Gastroesophageal sphincter (tissue), 4 donors: ENCODE measurements at regions not wholly inside any gene's neighbourhood (a gene's known extent, or its start where the extent isn't known, plus 50 kb on each side); places are given as distances from the start of the nearest gene placed in this dataset.

Experiments used
- ATAC-seq: fragments of 150-250 bp; one replicate; pipeline ENCODE4 v1.9.1; 2016; ENCODE audit warnings: mild to moderate bottlenecking, moderate library complexity
- H3K27ac ChIP-seq, 4 donors: fragments of 200-600 bp; sonication (generic) in 3 of 4; 1 replicate in 3 of 4; 2 replicates in 1 of 4; pipeline ENCODE4 v1.5.1; 2016 to 2019
- H3K27me3 ChIP-seq: fragments of 200-600 bp; sonication (generic); one replicate; pipeline ENCODE4 v1.5.1; 2019
- H3K36me3 ChIP-seq, 2 donors: fragments of 200-600 bp; sonication (generic); one replicate each; pipeline ENCODE4 v1.5.1; 2019; ENCODE audit warnings: control low read depth in 1 of 2
- H3K4me1 ChIP-seq, 3 donors: fragments of 200-600 bp; sonication (generic); 1 replicate in 2 of 3; 2 replicates in 1 of 3; pipeline ENCODE4 v1.5.1; 2016 to 2019; ENCODE audit warnings: control low read depth in 2 of 3
- H3K4me3 ChIP-seq, 2 donors: fragments of 200-600 bp; sonication (generic); one replicate each; pipeline ENCODE4 v1.5.1; 2019; ENCODE audit warnings: mild to moderate bottlenecking in 1 of 2, moderate library complexity in 1 of 2
- H3K9me3 ChIP-seq, 3 donors: fragments of 200-600 bp; sonication (generic); one replicate each; pipeline ENCODE4 v1.5.1; 2017 to 2019; ENCODE audit warnings: control low read depth in 2 of 3
- EP300 ChIP-seq: sonication (generic); formaldehyde crosslinking; IDR thresholded peaks from one replicate; pipeline ENCODE4 v1.6.1; 2017; ENCODE audit warnings: antibody characterized with exemption, mild to moderate bottlenecking
- POLR2A ChIP-seq, 2 donors: fragments of 450-650 bp; IDR thresholded peaks; one replicate each; pipeline ENCODE4 v1.6.1; 2017; ENCODE audit warnings: antibody characterized with exemption in 2 of 2, mild to moderate bottlenecking in 2 of 2, moderate library complexity in 1 of 2
- POLR2AphosphoS5 ChIP-seq: sonication (generic); formaldehyde crosslinking; IDR thresholded peaks from one replicate; pipeline ENCODE4 v1.6.1; 2017; ENCODE audit warnings: antibody characterized with exemption
- WGBS, 2 donors: methylation state at CpG; one replicate each; pipeline ENCODE4 v1.1.5; 2018; ENCODE audit warnings: low coverage in 1 of 2; 5-methylcytosine and 5-hydroxymethylcytosine counted together
- TF ChIP-seq, protein P1 (sequence below), 4 experiments: fragments of 200-600 bp in 2 of 4; fragments of 450-650 bp in 2 of 4; sonication (generic) in 1 of 4; IDR thresholded peaks; one replicate each; pipeline ENCODE4 v1.5.1; 2017 to 2019; ENCODE audit warnings: antibody characterized with exemption in 4 of 4, mild to moderate bottlenecking in 2 of 4, moderate library complexity in 2 of 4

DNA sequence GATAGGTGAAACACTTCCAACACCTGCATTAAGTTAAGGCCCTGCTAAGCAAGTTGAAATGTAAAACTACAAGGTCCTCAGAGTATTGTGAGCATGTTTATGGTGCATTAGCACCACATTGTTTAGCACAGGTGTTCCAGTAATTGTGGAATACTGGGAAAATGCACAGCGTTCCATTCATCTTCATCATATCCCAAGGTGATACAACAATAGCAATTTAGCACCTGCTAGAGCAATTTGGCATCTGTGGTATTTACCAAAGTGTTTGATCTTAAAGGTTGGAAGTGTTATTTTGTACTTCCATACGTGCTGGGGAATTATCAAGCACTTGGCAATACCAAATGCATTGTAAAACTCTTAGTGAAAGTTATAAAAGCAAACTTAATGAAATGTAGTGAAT is 266.8 kb downstream of the CYLC2 start:
- Histone ChIP-seq H3K27ac (no peak overlapping the region), H3K4me1 (no peaks in the 10 kb centered on the region), H3K27me3 (no peaks in the 10 kb centered on the region), H3K4me3 (no peak overlapping the region), H3K36me3 (no peaks in the 10 kb centered on the region), H3K9me3 (no peaks in the 10 kb centered on the region)
- TF ChIP-seq, protein P1, sequence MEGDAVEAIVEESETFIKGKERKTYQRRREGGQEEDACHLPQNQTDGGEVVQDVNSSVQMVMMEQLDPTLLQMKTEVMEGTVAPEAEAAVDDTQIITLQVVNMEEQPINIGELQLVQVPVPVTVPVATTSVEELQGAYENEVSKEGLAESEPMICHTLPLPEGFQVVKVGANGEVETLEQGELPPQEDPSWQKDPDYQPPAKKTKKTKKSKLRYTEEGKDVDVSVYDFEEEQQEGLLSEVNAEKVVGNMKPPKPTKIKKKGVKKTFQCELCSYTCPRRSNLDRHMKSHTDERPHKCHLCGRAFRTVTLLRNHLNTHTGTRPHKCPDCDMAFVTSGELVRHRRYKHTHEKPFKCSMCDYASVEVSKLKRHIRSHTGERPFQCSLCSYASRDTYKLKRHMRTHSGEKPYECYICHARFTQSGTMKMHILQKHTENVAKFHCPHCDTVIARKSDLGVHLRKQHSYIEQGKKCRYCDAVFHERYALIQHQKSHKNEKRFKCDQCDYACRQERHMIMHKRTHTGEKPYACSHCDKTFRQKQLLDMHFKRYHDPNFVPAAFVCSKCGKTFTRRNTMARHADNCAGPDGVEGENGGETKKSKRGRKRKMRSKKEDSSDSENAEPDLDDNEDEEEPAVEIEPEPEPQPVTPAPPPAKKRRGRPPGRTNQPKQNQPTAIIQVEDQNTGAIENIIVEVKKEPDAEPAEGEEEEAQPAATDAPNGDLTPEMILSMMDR (IDR thresholded peaks at IDR 0.05) = no peak
- TF ChIP-seq EP300 (no peak), POLR2A (IDR thresholded peaks at IDR 0.05) (no peak), POLR2AphosphoS5 (no peak)
- WGBS, 2 donors = 49 to 57% methylated on average over 2 of the region's 2 CpGs
- no peak for ATAC-seq

DNA sequence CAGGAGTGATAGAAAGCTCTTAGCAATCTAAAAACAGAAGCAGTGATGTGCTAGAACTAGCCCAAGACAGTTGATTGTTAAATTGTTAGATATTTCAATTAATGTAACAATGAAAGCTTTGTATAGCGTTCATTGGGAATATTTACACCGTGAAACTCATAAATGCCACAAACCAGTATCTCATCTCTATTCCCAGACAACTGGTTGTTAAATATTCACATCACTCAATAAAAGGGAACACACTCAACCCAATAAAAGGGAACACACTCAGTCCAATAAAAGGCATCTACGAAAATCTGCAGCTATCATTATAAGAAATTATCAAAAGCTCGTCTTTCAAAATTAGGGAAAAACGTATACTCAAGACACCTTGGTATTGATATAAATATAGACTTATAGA is 270.9 kb downstream of the CYLC2 start:
- no peak for ATAC-seq
- H3K36me3 ChIP-seq = no peaks in the 10 kb centered on the region
- WGBS, 2 donors = 81 to 84% methylated on average over 5 of the region's 5 CpGs
- no peaks in the 10 kb centered on the region for H3K9me3 ChIP-seq
- TF ChIP-seq POLR2A (IDR thresholded peaks at IDR 0.05) (no peak), EP300 (no peak), POLR2AphosphoS5 (no peak)
- TF ChIP-seq, protein P1 (IDR thresholded peaks at IDR 0.05) = no peak
- H3K4me3 ChIP-seq = no peak overlapping the region
- no peak overlapping the region for H3K27ac ChIP-seq
- no peaks in the 10 kb centered on the region for H3K27me3 ChIP-seq
- no peaks in the 10 kb centered on the region for H3K4me1 ChIP-seq

DNA sequence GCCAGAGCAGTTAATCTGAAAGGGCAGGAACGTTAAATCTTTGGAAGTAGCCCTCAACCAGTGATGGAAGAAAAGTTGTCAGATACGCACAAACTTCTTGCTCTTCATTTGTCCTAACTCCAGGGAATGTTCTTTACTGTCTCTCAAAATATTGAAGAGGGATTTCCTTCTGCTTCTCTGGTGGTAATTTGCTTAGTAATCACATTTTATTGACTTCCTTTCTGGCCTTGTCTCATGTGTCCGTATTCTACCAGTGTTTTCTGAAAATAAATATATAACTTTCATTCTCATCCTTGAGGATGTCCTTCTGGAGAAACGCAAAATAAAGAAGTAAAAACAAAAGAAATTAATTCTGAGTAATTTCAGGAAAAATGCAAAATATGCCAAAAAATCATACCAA is 282.1 kb downstream of the CYLC2 start:
- no peak for TF ChIP-seq POLR2A (IDR thresholded peaks at IDR 0.05)
- no peak for TF ChIP-seq POLR2AphosphoS5
- no peak for TF ChIP-seq EP300
- TF ChIP-seq, protein P1 (IDR thresholded peaks at IDR 0.05) = no peak
- no peak for ATAC-seq
- H3K27ac ChIP-seq = no peak overlapping the region
- 78 to 84% methylated on average over 4 of the region's 4 CpGs for WGBS, 2 donors
- no peaks in the 10 kb centered on the region for H3K36me3 ChIP-seq
- H3K4me1 ChIP-seq = no peaks in the 10 kb centered on the region
- H3K4me3 ChIP-seq = no peak overlapping the region
- no peaks in the 10 kb centered on the region for H3K27me3 ChIP-seq
- no peaks in the 10 kb centered on the region for H3K9me3 ChIP-seq

DNA sequence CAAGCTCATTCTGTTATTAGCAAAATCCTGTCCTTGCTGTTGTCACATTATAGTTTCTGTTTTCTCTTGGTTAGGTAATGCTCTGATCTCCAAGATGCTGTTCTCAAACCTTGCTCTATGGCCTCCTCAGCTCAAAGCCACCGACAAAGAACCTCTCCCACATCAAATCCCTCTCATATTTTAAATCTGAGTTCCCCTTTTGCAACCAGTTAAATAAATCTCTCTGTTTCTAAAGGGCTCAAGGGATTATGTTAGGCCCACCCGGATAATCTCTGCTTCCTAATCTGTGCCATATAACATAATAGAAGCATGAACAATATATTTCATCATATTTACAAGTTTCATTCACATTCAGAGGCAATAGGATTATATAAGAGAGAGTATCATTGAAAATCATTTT is 286.0 kb downstream of the CYLC2 start:
- WGBS, 2 donors = 72 to 81% methylated on average over 2 of the region's 2 CpGs
- H3K27me3 ChIP-seq = no peaks in the 10 kb centered on the region
- no peak overlapping the region for H3K27ac ChIP-seq
- H3K4me1 ChIP-seq = no peaks in the 10 kb centered on the region
- TF ChIP-seq EP300 = no peak
- TF ChIP-seq POLR2A (IDR thresholded peaks at IDR 0.05) = no peak
- TF ChIP-seq POLR2AphosphoS5 = no peak
- TF ChIP-seq, protein P1 (IDR thresholded peaks at IDR 0.05) = no peak
- no peak overlapping the region for H3K4me3 ChIP-seq
- ATAC-seq = no peak
- no peaks in the 10 kb centered on the region for H3K36me3 ChIP-seq
- H3K9me3 ChIP-seq = no peaks in the 10 kb centered on the region

DNA sequence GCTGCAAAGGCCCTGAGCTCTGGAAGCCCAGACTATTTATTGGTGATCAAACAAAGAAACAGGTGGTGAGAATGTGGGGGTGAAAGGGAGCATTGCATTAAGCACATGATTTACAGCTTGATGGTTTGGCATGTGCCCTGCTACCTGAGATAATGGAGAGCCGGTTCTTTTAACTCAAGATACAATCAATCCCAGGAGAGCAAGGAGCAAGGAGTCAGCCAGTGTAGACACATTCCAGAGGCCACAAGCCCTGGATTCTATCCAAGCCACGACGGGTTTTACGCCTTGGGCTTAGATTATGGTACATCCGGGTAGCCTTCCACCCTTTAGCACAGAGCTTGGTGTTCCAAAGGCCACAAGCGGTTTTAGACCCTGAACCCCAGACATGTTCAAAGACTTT is 292.2 kb downstream of the CYLC2 start:
- H3K9me3 ChIP-seq = no peaks in the 10 kb centered on the region
- no peak overlapping the region for H3K27ac ChIP-seq
- no peak overlapping the region for H3K4me3 ChIP-seq
- ATAC-seq = no peak
- WGBS, 2 donors = 56 to 81% methylated on average over 3 to 6 of the region's 6 CpGs
- TF ChIP-seq POLR2AphosphoS5 (no peak), EP300 (no peak), POLR2A (IDR thresholded peaks at IDR 0.05) (no peak)
- TF ChIP-seq, protein P1 (IDR thresholded peaks at IDR 0.05) = no peak
- H3K36me3 ChIP-seq = no peaks in the 10 kb centered on the region
- no peaks in the 10 kb centered on the region for H3K4me1 ChIP-seq
- no peaks in the 10 kb centered on the region for H3K27me3 ChIP-seq
